ENCODE measurements at regions not wholly inside any gene's neighbourhood (a gene's known extent, or its start where the extent isn't known, plus 50 kb on each side); places are given as distances from the start of the nearest gene placed in this dataset.

DNA sequence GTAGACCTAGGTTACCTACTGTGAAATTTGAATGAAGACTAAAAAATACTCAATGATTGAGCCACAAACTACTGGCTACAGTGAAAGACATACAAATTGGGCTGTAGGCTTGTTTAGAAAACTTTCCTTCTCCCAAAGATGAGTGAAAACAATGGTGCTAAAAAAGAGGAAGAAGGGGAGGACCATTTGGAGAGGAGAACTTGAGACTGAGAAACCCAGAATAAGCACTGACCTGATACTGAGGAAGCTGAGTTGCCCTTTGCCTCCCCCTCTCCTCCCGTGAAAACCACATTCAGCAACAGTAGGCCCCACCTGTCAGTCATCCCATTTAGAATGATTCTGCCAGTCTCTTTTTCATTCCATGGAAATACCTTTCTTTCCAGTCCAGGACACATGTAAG is 484.0 kb upstream of the TGFBR2 start:
- no peak overlapping the region for H2BK5ac ChIP-seq (ENCODE audit: low read depth, low read length, poor library complexity, severe bottlenecking)
- H2BK120ac ChIP-seq (ENCODE audit: low read depth, low read length): no peak overlapping the region
- no peak overlapping the region for H2AFZ ChIP-seq (ENCODE audit: low read depth, low read length)
- H2BK15ac ChIP-seq (ENCODE audit: low read depth, poor library complexity, severe bottlenecking): no peak overlapping the region
- H2BK12ac ChIP-seq (ENCODE audit: low read length in 2 of 2): no peak overlapping the region
- H3K18ac ChIP-seq (ENCODE audit: low read depth in 1 of 2, low read length in 2 of 2): no peak overlapping the region
- no peak overlapping the region for H3K4me2 ChIP-seq (ENCODE audit: low read length, poor library complexity, severe bottlenecking)
- H3K4me3 ChIP-seq (ENCODE audit: insufficient read depth in 1 of 2, low read depth in 1 of 2, low read length in 2 of 2): no peak overlapping the region
- H3K27ac ChIP-seq (ENCODE audit: low read length, poor library complexity, severe bottlenecking): no peak overlapping the region
- H3K9me3 ChIP-seq (ENCODE audit: control insufficient read depth, low read length): peaks cover 6% of the 10 kb centered on the region
- no peaks in the 10 kb centered on the region for H3K36me3 ChIP-seq (ENCODE audit: control insufficient read depth in 1 of 2, insufficient read depth in 2 of 2, low read depth in 1 of 2, low read length in 2 of 2)
- H2AK5ac ChIP-seq (ENCODE audit: low read length, severe bottlenecking): no peak overlapping the region
- no peak overlapping the region for H3K14ac ChIP-seq (ENCODE audit: low read length in 2 of 2)
- no peak overlapping the region for H4K8ac ChIP-seq (ENCODE audit: low read length)
- no peak overlapping the region for H3K9ac ChIP-seq (ENCODE audit: low read length)
- H3K4me1 ChIP-seq (ENCODE audit: control insufficient read depth, insufficient read depth, low read depth, low read length): no peaks in the 10 kb centered on the region
- H3K4ac ChIP-seq (ENCODE audit: low read depth in 1 of 2, low read length in 2 of 2): no peak overlapping the region
- no peak overlapping the region for H4K91ac ChIP-seq (ENCODE audit: low read length)
- DNase-seq: no peak
- no peaks in the 10 kb centered on the region for H3K79me1 ChIP-seq (replicated peaks; ENCODE audit: low read length, poor library complexity, severe bottlenecking)
- WGBS: 69% methylated on average over 1 of the region's 1 CpG
- no peak overlapping the region for H3K23ac ChIP-seq (ENCODE audit: low read length in 2 of 2)
- no peaks in the 10 kb centered on the region for H3K27me3 ChIP-seq (ENCODE audit: control insufficient read depth in 1 of 2, insufficient read depth in 1 of 2, low read length in 2 of 2)

DNA sequence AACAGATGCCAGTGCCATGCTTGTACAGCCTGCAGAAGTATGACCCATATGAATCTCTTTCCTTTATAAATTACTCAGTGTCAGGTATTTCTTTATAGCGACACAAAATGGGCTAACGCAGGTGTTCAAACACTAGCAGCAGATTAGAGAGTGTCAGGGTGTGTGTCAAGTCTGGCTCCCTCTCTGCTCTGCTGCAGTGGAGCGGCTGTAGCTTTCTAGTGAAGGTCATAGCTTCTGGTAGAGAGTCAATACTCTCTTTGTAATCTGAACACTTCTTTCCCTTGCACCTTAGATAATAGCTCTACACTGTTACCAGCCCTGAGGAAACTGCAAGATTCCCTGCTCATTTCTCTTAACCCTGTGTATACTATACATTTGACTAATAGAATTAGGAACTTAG is 483.2 kb upstream of the TGFBR2 start:
- Histone ChIP-seq H3K4me1 (ENCODE audit: control insufficient read depth, insufficient read depth, low read depth, low read length) (no peaks in the 10 kb centered on the region), H3K4ac (ENCODE audit: low read depth in 1 of 2, low read length in 2 of 2) (no peak overlapping the region), H3K14ac (ENCODE audit: low read length in 2 of 2) (no peak overlapping the region), H3K36me3 (ENCODE audit: control insufficient read depth in 1 of 2, insufficient read depth in 2 of 2, low read depth in 1 of 2, low read length in 2 of 2) (no peaks in the 10 kb centered on the region), H3K9me3 (ENCODE audit: control insufficient read depth, low read length) (peaks cover 10% of the 10 kb centered on the region), H4K8ac (ENCODE audit: low read length) (no peak overlapping the region), H3K27ac (ENCODE audit: low read length, poor library complexity, severe bottlenecking) (no peak overlapping the region), H3K23ac (ENCODE audit: low read length in 2 of 2) (no peak overlapping the region), H2AFZ (ENCODE audit: low read depth, low read length) (no peak overlapping the region), H2BK5ac (ENCODE audit: low read depth, low read length, poor library complexity, severe bottlenecking) (no peak overlapping the region), H2BK15ac (ENCODE audit: low read depth, poor library complexity, severe bottlenecking) (no peak overlapping the region), H4K91ac (ENCODE audit: low read length) (no peak overlapping the region), H2BK120ac (ENCODE audit: low read depth, low read length) (no peak overlapping the region), H3K4me2 (ENCODE audit: low read length, poor library complexity, severe bottlenecking) (no peak overlapping the region), H3K9ac (ENCODE audit: low read length) (no peak overlapping the region), H3K79me1 (replicated peaks; ENCODE audit: low read length, poor library complexity, severe bottlenecking) (no peaks in the 10 kb centered on the region), H3K18ac (ENCODE audit: low read depth in 1 of 2, low read length in 2 of 2) (no peak overlapping the region), H3K4me3 (ENCODE audit: insufficient read depth in 1 of 2, low read depth in 1 of 2, low read length in 2 of 2) (no peak overlapping the region), H3K27me3 (ENCODE audit: control insufficient read depth in 1 of 2, insufficient read depth in 1 of 2, low read length in 2 of 2) (no peaks in the 10 kb centered on the region), H2AK5ac (ENCODE audit: low read length, severe bottlenecking) (no peak overlapping the region), H2BK12ac (ENCODE audit: low read length in 2 of 2) (no peak overlapping the region)
- no peak for DNase-seq
- WGBS: 94% methylated on average over 2 of the region's 3 CpGs

DNA sequence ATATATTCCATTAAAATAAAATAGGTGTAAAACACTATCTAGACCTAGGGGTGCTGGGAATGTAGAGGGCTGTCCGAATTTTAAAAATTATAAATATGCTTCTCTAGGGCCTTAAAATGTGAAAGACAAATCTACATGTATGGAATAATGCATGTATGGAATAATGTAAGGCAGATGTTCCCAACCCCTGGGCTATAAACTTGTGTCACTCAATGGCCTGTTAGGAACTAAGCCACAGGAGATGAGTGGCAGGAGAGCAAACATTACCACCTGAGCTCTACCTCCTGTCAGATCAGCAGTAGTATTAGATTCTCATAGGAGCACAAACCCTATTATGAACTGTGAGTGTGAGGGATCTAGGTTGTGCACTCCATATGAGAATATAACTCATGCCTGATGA is 482.6 kb upstream of the TGFBR2 start:
- H3K27me3 ChIP-seq (ENCODE audit: control insufficient read depth in 1 of 2, insufficient read depth in 1 of 2, low read length in 2 of 2): no peaks in the 10 kb centered on the region
- DNase-seq: no peak
- H3K4me1 ChIP-seq (ENCODE audit: control insufficient read depth, insufficient read depth, low read depth, low read length): no peaks in the 10 kb centered on the region
- H2BK15ac ChIP-seq (ENCODE audit: low read depth, poor library complexity, severe bottlenecking): no peak overlapping the region
- no peak overlapping the region for H2BK5ac ChIP-seq (ENCODE audit: low read depth, low read length, poor library complexity, severe bottlenecking)
- no peak overlapping the region for H3K18ac ChIP-seq (ENCODE audit: low read depth in 1 of 2, low read length in 2 of 2)
- H3K36me3 ChIP-seq (ENCODE audit: control insufficient read depth in 1 of 2, insufficient read depth in 2 of 2, low read depth in 1 of 2, low read length in 2 of 2): no peaks in the 10 kb centered on the region
- no peak overlapping the region for H3K14ac ChIP-seq (ENCODE audit: low read length in 2 of 2)
- no peak overlapping the region for H3K4me3 ChIP-seq (ENCODE audit: insufficient read depth in 1 of 2, low read depth in 1 of 2, low read length in 2 of 2)
- no peak overlapping the region for H2BK12ac ChIP-seq (ENCODE audit: low read length in 2 of 2)
- H3K9me3 ChIP-seq (ENCODE audit: control insufficient read depth, low read length): peaks cover 10% of the 10 kb centered on the region
- no peak overlapping the region for H3K9ac ChIP-seq (ENCODE audit: low read length)
- H2BK120ac ChIP-seq (ENCODE audit: low read depth, low read length): no peak overlapping the region
- no peak overlapping the region for H3K23ac ChIP-seq (ENCODE audit: low read length in 2 of 2)
- H2AK5ac ChIP-seq (ENCODE audit: low read length, severe bottlenecking): no peak overlapping the region
- WGBS: no CpG with 5 or more reads among the region's 1 CpG
- no peak overlapping the region for H4K8ac ChIP-seq (ENCODE audit: low read length)
- no peak overlapping the region for H4K91ac ChIP-seq (ENCODE audit: low read length)
- no peak overlapping the region for H2AFZ ChIP-seq (ENCODE audit: low read depth, low read length)
- no peaks in the 10 kb centered on the region for H3K79me1 ChIP-seq (replicated peaks; ENCODE audit: low read length, poor library complexity, severe bottlenecking)
- H3K4ac ChIP-seq (ENCODE audit: low read depth in 1 of 2, low read length in 2 of 2): no peak overlapping the region
- H3K4me2 ChIP-seq (ENCODE audit: low read length, poor library complexity, severe bottlenecking): no peak overlapping the region
- no peak overlapping the region for H3K27ac ChIP-seq (ENCODE audit: low read length, poor library complexity, severe bottlenecking)

DNA sequence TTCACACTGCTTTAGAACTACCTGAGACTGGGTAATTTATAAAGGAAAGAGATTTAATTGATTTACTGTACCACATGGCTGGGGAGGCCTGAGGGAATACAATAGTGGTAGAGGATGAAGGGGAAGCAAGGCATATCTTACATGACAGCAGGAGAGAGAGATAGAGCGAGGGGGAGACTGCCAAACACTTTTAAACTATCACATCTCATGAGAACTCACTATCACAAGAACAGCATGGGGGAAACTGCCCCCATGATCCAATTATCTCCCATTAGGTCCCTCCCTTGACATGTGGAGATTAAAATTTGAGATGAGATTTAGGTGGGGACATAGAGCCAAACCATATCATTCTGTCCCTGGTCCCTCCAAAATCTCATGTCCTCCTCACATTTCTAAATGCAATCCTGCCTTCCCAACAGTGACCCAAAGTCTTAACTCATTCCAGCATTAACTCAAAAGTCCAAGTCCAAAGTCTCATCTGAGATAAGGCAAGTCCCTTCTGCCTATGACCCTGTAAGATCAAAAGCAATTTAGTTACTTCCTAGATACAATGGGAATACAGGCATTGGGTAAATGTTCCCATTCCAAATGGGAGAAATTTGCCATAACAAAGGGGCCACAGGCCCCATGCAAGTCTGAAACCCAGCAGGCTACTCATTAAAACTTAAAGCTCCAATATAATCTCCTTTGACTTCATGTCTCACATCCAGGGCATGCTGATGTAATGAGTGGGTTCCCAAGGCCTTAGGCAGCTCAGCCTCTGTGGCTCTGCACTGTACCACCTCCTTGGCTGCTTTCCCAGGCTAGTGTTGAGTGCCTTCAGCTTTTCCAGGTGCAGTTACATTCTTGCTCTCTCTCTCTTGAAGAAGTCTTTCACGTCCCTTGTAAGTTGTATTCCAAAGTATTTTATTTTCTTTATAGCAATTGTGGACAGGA is 481.7 kb upstream of the TGFBR2 start:
- no peak overlapping the region for H2BK15ac ChIP-seq (ENCODE audit: low read depth, poor library complexity, severe bottlenecking)
- H2AK5ac ChIP-seq (ENCODE audit: low read length, severe bottlenecking): no peak overlapping the region
- no peak overlapping the region for H3K18ac ChIP-seq (ENCODE audit: low read depth in 1 of 2, low read length in 2 of 2)
- 50% methylated on average over 1 of the region's 2 CpGs for WGBS
- no peak overlapping the region for H3K9ac ChIP-seq (ENCODE audit: low read length)
- no peak overlapping the region for H4K8ac ChIP-seq (ENCODE audit: low read length)
- H3K9me3 ChIP-seq (ENCODE audit: control insufficient read depth, low read length): peaks cover 10% of the 10 kb centered on the region
- no peak overlapping the region for H3K4me2 ChIP-seq (ENCODE audit: low read length, poor library complexity, severe bottlenecking)
- H3K27ac ChIP-seq (ENCODE audit: low read length, poor library complexity, severe bottlenecking): no peak overlapping the region
- H3K23ac ChIP-seq (ENCODE audit: low read length in 2 of 2): no peak overlapping the region
- H2BK12ac ChIP-seq (ENCODE audit: low read length in 2 of 2): no peak overlapping the region
- DNase-seq: no peak
- H3K79me1 ChIP-seq (replicated peaks; ENCODE audit: low read length, poor library complexity, severe bottlenecking): no peaks in the 10 kb centered on the region
- H2AFZ ChIP-seq (ENCODE audit: low read depth, low read length): no peak overlapping the region
- no peak overlapping the region for H3K4me3 ChIP-seq (ENCODE audit: insufficient read depth in 1 of 2, low read depth in 1 of 2, low read length in 2 of 2)
- H3K36me3 ChIP-seq (ENCODE audit: control insufficient read depth in 1 of 2, insufficient read depth in 2 of 2, low read depth in 1 of 2, low read length in 2 of 2): no peaks in the 10 kb centered on the region
- no peak overlapping the region for H3K14ac ChIP-seq (ENCODE audit: low read length in 2 of 2)
- no peaks in the 10 kb centered on the region for H3K4me1 ChIP-seq (ENCODE audit: control insufficient read depth, insufficient read depth, low read depth, low read length)
- H3K4ac ChIP-seq (ENCODE audit: low read depth in 1 of 2, low read length in 2 of 2): no peak overlapping the region
- H2BK120ac ChIP-seq (ENCODE audit: low read depth, low read length): no peak overlapping the region
- H4K91ac ChIP-seq (ENCODE audit: low read length): no peak overlapping the region
- no peak overlapping the region for H2BK5ac ChIP-seq (ENCODE audit: low read depth, low read length, poor library complexity, severe bottlenecking)
- H3K27me3 ChIP-seq (ENCODE audit: control insufficient read depth in 1 of 2, insufficient read depth in 1 of 2, low read length in 2 of 2): no peaks in the 10 kb centered on the region
